GM12878 (cell line): ENCODE measurements at regions not wholly inside any gene's neighbourhood (a gene's known extent, or its start where the extent isn't known, plus 50 kb on each side); places are given as distances from the start of the nearest gene placed in this dataset.

Experiments used
- ATAC-seq: fragments of 200-7000 bp; cut with Tn5 transposase; 3 replicates; pipeline ENCODE4 v1.9.1; 2020; ENCODE audit warnings: mild to moderate bottlenecking, moderate library complexity
- BruUV-seq: library from RNA; stranded (reverse); fragments of 400-500 nt; replicated peaks from 2 replicates; lab custom pipeline; 2021; lab: Mats Ljungman, UMichigan
- CTCF ChIA-PET: fragments of 300-600 bp; sonication (Branson Sonifier 250); formaldehyde crosslinking; extraction: SDS; loops from one replicate; lab custom pipeline; 2021; ENCODE audit warnings: inconsistent platforms; lab: Yijun Ruan, JAX
- POLR2A ChIA-PET: fragments of 350-600 bp; formaldehyde crosslinking; extraction: SDS; loops from one replicate; lab custom pipeline; 2021; ENCODE audit warnings: inconsistent platforms; lab: Charles Lee
- RAD21 ChIA-PET: fragments of 300-600 bp; sonication (Branson Sonifier 250); formaldehyde crosslinking; loops from one replicate; lab custom pipeline; 2023; ENCODE audit warnings: antibody characterized with exemption; ENCODE audit not compliant: unreplicated experiment; lab: Charles Lee
- SMC1A ChIA-PET: fragments of 300-600 bp; sonication (Branson Sonifier 250); formaldehyde crosslinking; loops from one replicate; lab custom pipeline; 2023; ENCODE audit not compliant: unreplicated experiment, uncharacterized antibody; lab: Charles Lee
- DNase-seq: peaks from one replicate; pipeline ENCODE4 v3.0.0-alpha.2; 2011; ENCODE audit warnings: low read depth, low spot score
- FAIRE-seq: peaks from 3 replicates; lab custom pipeline; 2011; peaks lifted over from hg19 to GRCh38; lab: Jason Lieb, UNC
- H2AFZ ChIP-seq: 2 replicates; pipeline ENCODE4 v1.6.0; 2011; ENCODE audit warnings: low read depth, low read length, control low read depth; ENCODE audit not compliant: control insufficient read depth
- H3K27ac ChIP-seq: 2 replicates; pipeline ENCODE4 v1.5.1; 2011; ENCODE audit warnings: control low read depth; ENCODE audit not compliant: control insufficient read depth, insufficient read depth
- H3K27me3 ChIP-seq, 2 experiments: replicated peaks in 1 of 2; 2 replicates each; pipeline versions ENCODE4 v1.6.0 to v1.6.1; 2011; ENCODE audit warnings: low read length in 1 of 2; ENCODE audit not compliant: control insufficient read depth in 2 of 2, insufficient read depth in 2 of 2
- H3K36me3 ChIP-seq, 2 experiments: 2 replicates each; pipeline ENCODE4 v1.5.1; 2011; ENCODE audit warnings: low read length in 1 of 2; ENCODE audit not compliant: control insufficient read depth in 2 of 2, insufficient read depth in 2 of 2
- H3K4me1 ChIP-seq: 2 replicates; pipeline ENCODE4 v1.6.1; 2011; ENCODE audit warnings: mild to moderate bottlenecking, low read length, moderate library complexity, mixed read lengths; ENCODE audit not compliant: control insufficient read depth, insufficient read depth
- H3K4me2 ChIP-seq: 2 replicates; pipeline ENCODE4 v1.6.0; 2011; ENCODE audit warnings: control low read depth; ENCODE audit not compliant: control insufficient read depth, insufficient read depth
- H3K4me3 ChIP-seq: fragments of 200-600 bp; sonication (generic); 2 replicates; pipeline ENCODE4 v1.5.1; 2016
- H3K79me2 ChIP-seq: 2 replicates; pipeline ENCODE4 v1.6.0; 2011; ENCODE audit warnings: low read length; ENCODE audit not compliant: control insufficient read depth, insufficient read depth
- H3K9ac ChIP-seq: 2 replicates; pipeline ENCODE4 v1.8.0; 2011; ENCODE audit warnings: low read length, control low read depth, mixed read lengths; ENCODE audit not compliant: control insufficient read depth, insufficient read depth
- H3K9me3 ChIP-seq: replicated peaks from 3 replicates; pipeline ENCODE4 v1.5.1; 2011; ENCODE audit warnings: mild to moderate bottlenecking, low read length; ENCODE audit not compliant: control insufficient read depth, insufficient read depth
- H4K20me1 ChIP-seq: 2 replicates; pipeline ENCODE4 v1.6.0; 2011; ENCODE audit not compliant: control insufficient read depth, insufficient read depth
- BCL11A ChIP-seq: IDR thresholded peaks from 2 replicates; pipeline ENCODE4 v1.6.1; 2011; ENCODE audit warnings: low read depth, low read length
- GABPA ChIP-seq: IDR thresholded peaks from 2 replicates; pipeline ENCODE4 v1.6.1; 2014; ENCODE audit warnings: antibody characterized with exemption, low read depth, mild to moderate bottlenecking, inconsistent platforms
- HCFC1 ChIP-seq: fragments of 150-350 bp; IDR thresholded peaks from 2 replicates; pipeline ENCODE4 v1.6.1; 2014; ENCODE audit warnings: low read length
- HDGF ChIP-seq: fragments of 450-650 bp; IDR thresholded peaks from 2 replicates; pipeline ENCODE4 v1.6.1; 2016; ENCODE audit warnings: antibody characterized with exemption
- IRF4 ChIP-seq: IDR thresholded peaks from 2 replicates; pipeline ENCODE4 v1.6.1; 2011; ENCODE audit warnings: low read depth, low read length
- KAT2A ChIP-seq: conservative IDR thresholded peaks from 2 replicates; pipeline ENCODE4 v1.6.1; 2011; ENCODE audit warnings: low read depth, low read length; ENCODE audit not compliant: control insufficient read depth
- KDM1A ChIP-seq: fragments of 200-600 bp; sonication (generic); IDR thresholded peaks from 2 replicates; pipeline ENCODE4 v1.6.1; 2016; ENCODE audit warnings: borderline replicate concordance
- MYC ChIP-seq: IDR thresholded peaks from 2 replicates; pipeline ENCODE4 v1.6.1; 2011; ENCODE audit warnings: mild to moderate bottlenecking, low read length, moderate library complexity, inconsistent platforms; ENCODE audit not compliant: insufficient read depth, insufficient replicate concordance, insufficient read length, severe bottlenecking
- NFXL1 ChIP-seq: fragments of 450-650 bp; IDR thresholded peaks from 2 replicates; pipeline ENCODE4 v1.6.1; 2017; ENCODE audit warnings: antibody characterized with exemption, mild to moderate bottlenecking, borderline replicate concordance
- NR2F1 ChIP-seq: fragments of 450-650 bp; conservative IDR thresholded peaks from 2 replicates; pipeline ENCODE4 v1.6.1; 2017; ENCODE audit warnings: mild to moderate bottlenecking
- ZBTB11 ChIP-seq: fragments of 450-650 bp; formaldehyde crosslinking; IDR thresholded peaks from 2 replicates; pipeline ENCODE4 v1.5.0; 2022; ENCODE audit warnings: mild to moderate bottlenecking, missing genetic modification characterization
- in situ Hi-C: fragments of 300-500 bp; cut with MboI; formaldehyde crosslinking; loops from 9 replicates; pipeline ENCODE4 v1.14.3; 2018; ENCODE audit warnings: mixed read lengths
- intact Hi-C: fragments of 100-400 bp; cut with micrococcal nuclease; formaldehyde crosslinking; loops from one replicate; pipeline ENCODE4 v1.14.2; 2022; ENCODE audit not compliant: unreplicated experiment
- TF ChIP-seq, protein P1 (sequence below): fragments of 450-650 bp; formaldehyde crosslinking; IDR thresholded peaks from 2 replicates; pipeline ENCODE4 v1.4.0; 2020; ENCODE audit warnings: mild to moderate bottlenecking, moderate library complexity

- POLR2A ChIA-PET: no interaction called here
- RAD21 ChIA-PET: no interaction called here
- Histone ChIP-seq H3K4me3 (no peak overlapping the region), H3K36me3 (no peaks in the 10 kb centered on the region), H3K9me3 (no peaks in the 10 kb centered on the region)
- in situ Hi-C loops: no loop called here
- DNase-seq (no peak), ATAC-seq (no peak)
- intact Hi-C loops: no loop called here
- TF ChIP-seq HDGF (no peak), HCFC1 (no peak), BCL11A (no peak), GABPA (no peak), KDM1A (no peak), ZBTB11 (CRISPR knock-in tag) (no peak), MYC (no peak), IRF4 (no peak), NR2F1 (no peak), NFXL1 (no peak), KAT2A (no peak)
- TF ChIP-seq, protein P1, sequence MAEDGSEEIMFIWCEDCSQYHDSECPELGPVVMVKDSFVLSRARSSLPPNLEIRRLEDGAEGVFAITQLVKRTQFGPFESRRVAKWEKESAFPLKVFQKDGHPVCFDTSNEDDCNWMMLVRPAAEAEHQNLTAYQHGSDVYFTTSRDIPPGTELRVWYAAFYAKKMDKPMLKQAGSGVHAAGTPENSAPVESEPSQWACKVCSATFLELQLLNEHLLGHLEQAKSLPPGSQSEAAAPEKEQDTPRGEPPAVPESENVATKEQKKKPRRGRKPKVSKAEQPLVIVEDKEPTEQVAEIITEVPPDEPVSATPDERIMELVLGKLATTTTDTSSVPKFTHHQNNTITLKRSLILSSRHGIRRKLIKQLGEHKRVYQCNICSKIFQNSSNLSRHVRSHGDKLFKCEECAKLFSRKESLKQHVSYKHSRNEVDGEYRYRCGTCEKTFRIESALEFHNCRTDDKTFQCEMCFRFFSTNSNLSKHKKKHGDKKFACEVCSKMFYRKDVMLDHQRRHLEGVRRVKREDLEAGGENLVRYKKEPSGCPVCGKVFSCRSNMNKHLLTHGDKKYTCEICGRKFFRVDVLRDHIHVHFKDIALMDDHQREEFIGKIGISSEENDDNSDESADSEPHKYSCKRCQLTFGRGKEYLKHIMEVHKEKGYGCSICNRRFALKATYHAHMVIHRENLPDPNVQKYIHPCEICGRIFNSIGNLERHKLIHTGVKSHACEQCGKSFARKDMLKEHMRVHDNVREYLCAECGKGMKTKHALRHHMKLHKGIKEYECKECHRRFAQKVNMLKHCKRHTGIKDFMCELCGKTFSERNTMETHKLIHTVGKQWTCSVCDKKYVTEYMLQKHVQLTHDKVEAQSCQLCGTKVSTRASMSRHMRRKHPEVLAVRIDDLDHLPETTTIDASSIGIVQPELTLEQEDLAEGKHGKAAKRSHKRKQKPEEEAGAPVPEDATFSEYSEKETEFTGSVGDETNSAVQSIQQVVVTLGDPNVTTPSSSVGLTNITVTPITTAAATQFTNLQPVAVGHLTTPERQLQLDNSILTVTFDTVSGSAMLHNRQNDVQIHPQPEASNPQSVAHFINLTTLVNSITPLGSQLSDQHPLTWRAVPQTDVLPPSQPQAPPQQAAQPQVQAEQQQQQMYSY (CRISPR knock-in tag): no peak
- TF ChIP-seq, all 136 proteins: peak for 0
- H2AFZ ChIP-seq: no peak overlapping the region
- no peaks in the 10 kb centered on the region for H3K27me3 ChIP-seq
- no peak overlapping the region for H3K4me2 ChIP-seq
- H3K27ac ChIP-seq: no peak overlapping the region
- no peak for FAIRE-seq
- no peak overlapping the region for H3K9ac ChIP-seq
- SMC1A ChIA-PET: no interaction called here
- CTCF ChIA-PET: no interaction called here
- H3K79me2 ChIP-seq: no peaks in the 10 kb centered on the region
- no peaks in the 10 kb centered on the region for H4K20me1 ChIP-seq
- no TSS peak for BruUV-seq
- no peaks in the 10 kb centered on the region for H3K4me1 ChIP-seq
Measured at GRCh38 chr6:140069576-140069975, 695.1 kb upstream of the CITED2 start.
